HepG2 (cell line): ENCODE measurements at regions not wholly inside any gene's neighbourhood (a gene's known extent, or its start where the extent isn't known, plus 50 kb on each side); places are given as distances from the start of the nearest gene placed in this dataset.

Experiments
- BHLHE40 ChIP-seq: IDR thresholded peaks from 2 replicates; pipeline ENCODE4 v1.6.1; 2011; ENCODE audit warnings: low read length, improper control_type of control experiment
- CEBPB ChIP-seq: IDR thresholded peaks from 2 replicates; pipeline ENCODE4 v1.6.1; 2011; ENCODE audit warnings: low read depth, low read length, improper control_type of control experiment, borderline replicate concordance
- DR1 ChIP-seq: sonication (generic); formaldehyde crosslinking; IDR thresholded peaks from 2 replicates; pipeline ENCODE4 v1.8.0; 2021; ENCODE audit warnings: mild to moderate bottlenecking, missing genetic modification reagents, inconsistent platforms
- RAD51 ChIP-seq: fragments of 450-650 bp; IDR thresholded peaks from 2 replicates; pipeline ENCODE4 v1.6.1; 2016; ENCODE audit warnings: borderline replicate concordance
- ZNF136 ChIP-seq: sonication (generic); formaldehyde crosslinking; IDR thresholded peaks from 2 replicates; pipeline ENCODE4 v1.8.1; 2022; ENCODE audit warnings: low read depth, mild to moderate bottlenecking, moderate library complexity, missing genetic modification reagents
- TF ChIP-seq, protein P1 (sequence below): sonication (generic); formaldehyde crosslinking; IDR thresholded peaks from 2 replicates; pipeline ENCODE4 v1.5.0; 2020; ENCODE audit warnings: mild to moderate bottlenecking, missing genetic modification reagents, moderate library complexity
- TF ChIP-seq, protein P2 (sequence below): IDR thresholded peaks from 2 replicates; pipeline ENCODE4 v1.6.1; 2016; ENCODE audit warnings: control low read depth
- TF ChIP-seq, protein P3 (sequence below): sonication (generic); formaldehyde crosslinking; IDR thresholded peaks from 2 replicates; pipeline ENCODE4 v1.4.0; 2020; ENCODE audit warnings: missing genetic modification reagents, borderline replicate concordance
- TF ChIP-seq, protein P4 (sequence below): sonication (generic); formaldehyde crosslinking; conservative IDR thresholded peaks from 2 replicates; pipeline ENCODE4 v1.8.0; 2022; ENCODE audit warnings: mild to moderate bottlenecking, moderate library complexity, missing genetic modification reagents
- TF ChIP-seq, protein P5 (sequence below): sonication (generic); formaldehyde crosslinking; IDR thresholded peaks from 2 replicates; pipeline ENCODE4 v1.4.0; 2020; ENCODE audit warnings: missing genetic modification reagents

DNA sequence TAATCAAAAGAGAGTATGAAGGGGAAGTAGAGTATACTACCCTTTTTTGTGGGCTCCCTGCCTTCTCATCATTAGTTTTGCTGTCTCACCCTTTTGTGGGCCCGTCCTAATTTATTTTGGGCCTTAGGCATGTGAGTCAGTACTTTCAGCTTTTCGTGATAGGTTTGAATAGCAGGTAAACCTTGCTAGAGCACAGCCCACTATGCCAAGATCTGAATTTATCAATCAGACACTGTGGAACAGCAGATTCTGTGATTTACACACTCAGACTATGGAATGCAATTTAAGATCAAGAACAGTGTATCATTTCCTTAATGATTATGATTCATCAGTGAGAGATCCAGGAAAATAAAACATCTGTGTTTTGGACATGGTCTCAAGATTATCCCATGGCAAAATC lies 1117.1 kb downstream of the KHDRBS2 start:
- TF ChIP-seq DR1 (CRISPR knock-in tag) (no peak), RAD51 (no peak), BHLHE40 (no peak), ZNF136 (CRISPR knock-in tag) (no peak), CEBPB (no peak)
- TF ChIP-seq, protein P1, sequence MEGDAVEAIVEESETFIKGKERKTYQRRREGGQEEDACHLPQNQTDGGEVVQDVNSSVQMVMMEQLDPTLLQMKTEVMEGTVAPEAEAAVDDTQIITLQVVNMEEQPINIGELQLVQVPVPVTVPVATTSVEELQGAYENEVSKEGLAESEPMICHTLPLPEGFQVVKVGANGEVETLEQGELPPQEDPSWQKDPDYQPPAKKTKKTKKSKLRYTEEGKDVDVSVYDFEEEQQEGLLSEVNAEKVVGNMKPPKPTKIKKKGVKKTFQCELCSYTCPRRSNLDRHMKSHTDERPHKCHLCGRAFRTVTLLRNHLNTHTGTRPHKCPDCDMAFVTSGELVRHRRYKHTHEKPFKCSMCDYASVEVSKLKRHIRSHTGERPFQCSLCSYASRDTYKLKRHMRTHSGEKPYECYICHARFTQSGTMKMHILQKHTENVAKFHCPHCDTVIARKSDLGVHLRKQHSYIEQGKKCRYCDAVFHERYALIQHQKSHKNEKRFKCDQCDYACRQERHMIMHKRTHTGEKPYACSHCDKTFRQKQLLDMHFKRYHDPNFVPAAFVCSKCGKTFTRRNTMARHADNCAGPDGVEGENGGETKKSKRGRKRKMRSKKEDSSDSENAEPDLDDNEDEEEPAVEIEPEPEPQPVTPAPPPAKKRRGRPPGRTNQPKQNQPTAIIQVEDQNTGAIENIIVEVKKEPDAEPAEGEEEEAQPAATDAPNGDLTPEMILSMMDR, result no peak
- TF ChIP-seq, protein P2, sequence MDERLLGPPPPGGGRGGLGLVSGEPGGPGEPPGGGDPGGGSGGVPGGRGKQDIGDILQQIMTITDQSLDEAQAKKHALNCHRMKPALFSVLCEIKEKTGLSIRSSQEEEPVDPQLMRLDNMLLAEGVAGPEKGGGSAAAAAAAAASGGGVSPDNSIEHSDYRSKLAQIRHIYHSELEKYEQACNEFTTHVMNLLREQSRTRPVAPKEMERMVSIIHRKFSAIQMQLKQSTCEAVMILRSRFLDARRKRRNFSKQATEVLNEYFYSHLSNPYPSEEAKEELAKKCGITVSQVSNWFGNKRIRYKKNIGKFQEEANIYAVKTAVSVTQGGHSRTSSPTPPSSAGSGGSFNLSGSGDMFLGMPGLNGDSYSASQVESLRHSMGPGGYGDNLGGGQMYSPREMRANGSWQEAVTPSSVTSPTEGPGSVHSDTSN, result no peak
- TF ChIP-seq, protein P3, sequence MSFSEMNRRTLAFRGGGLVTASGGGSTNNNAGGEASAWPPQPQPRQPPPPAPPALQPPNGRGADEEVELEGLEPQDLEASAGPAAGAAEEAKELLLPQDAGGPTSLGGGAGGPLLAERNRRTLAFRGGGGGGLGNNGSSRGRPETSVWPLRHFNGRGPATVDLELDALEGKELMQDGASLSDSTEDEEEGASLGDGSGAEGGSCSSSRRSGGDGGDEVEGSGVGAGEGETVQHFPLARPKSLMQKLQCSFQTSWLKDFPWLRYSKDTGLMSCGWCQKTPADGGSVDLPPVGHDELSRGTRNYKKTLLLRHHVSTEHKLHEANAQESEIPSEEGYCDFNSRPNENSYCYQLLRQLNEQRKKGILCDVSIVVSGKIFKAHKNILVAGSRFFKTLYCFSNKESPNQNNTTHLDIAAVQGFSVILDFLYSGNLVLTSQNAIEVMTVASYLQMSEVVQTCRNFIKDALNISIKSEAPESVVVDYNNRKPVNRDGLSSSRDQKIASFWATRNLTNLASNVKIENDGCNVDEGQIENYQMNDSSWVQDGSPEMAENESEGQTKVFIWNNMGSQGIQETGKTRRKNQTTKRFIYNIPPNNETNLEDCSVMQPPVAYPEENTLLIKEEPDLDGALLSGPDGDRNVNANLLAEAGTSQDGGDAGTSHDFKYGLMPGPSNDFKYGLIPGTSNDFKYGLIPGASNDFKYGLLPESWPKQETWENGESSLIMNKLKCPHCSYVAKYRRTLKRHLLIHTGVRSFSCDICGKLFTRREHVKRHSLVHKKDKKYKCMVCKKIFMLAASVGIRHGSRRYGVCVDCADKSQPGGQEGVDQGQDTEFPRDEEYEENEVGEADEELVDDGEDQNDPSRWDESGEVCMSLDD (CRISPR knock-in tag), result no peak
- TF ChIP-seq, protein P4, sequence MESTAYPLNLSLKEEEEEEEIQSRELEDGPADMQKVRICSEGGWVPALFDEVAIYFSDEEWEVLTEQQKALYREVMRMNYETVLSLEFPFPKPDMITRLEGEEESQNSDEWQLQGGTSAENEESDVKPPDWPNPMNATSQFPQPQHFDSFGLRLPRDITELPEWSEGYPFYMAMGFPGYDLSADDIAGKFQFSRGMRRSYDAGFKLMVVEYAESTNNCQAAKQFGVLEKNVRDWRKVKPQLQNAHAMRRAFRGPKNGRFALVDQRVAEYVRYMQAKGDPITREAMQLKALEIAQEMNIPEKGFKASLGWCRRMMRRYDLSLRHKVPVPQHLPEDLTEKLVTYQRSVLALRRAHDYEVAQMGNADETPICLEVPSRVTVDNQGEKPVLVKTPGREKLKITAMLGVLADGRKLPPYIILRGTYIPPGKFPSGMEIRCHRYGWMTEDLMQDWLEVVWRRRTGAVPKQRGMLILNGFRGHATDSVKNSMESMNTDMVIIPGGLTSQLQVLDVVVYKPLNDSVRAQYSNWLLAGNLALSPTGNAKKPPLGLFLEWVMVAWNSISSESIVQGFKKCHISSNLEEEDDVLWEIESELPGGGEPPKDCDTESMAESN (CRISPR knock-in tag), result no peak
- TF ChIP-seq, protein P5, sequence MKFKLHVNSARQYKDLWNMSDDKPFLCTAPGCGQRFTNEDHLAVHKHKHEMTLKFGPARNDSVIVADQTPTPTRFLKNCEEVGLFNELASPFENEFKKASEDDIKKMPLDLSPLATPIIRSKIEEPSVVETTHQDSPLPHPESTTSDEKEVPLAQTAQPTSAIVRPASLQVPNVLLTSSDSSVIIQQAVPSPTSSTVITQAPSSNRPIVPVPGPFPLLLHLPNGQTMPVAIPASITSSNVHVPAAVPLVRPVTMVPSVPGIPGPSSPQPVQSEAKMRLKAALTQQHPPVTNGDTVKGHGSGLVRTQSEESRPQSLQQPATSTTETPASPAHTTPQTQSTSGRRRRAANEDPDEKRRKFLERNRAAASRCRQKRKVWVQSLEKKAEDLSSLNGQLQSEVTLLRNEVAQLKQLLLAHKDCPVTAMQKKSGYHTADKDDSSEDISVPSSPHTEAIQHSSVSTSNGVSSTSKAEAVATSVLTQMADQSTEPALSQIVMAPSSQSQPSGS (CRISPR knock-in tag), result no peak
